A172 (cell line): ENCODE measurements at regions not wholly inside any gene's neighbourhood (a gene's known extent, or its start where the extent isn't known, plus 50 kb on each side); places are given as distances from the start of the nearest gene placed in this dataset.
A peak's percentile ranks its signal among the peaks of the same experiment; 100 is the strongest.
"Not testable (repeated sequence)": the region's sequence is repeated elsewhere in the genome, so short reads cannot be mapped to it uniquely, and the experiment has no call there.

Experiments used
- DNase-seq: peaks from one replicate; pipeline ENCODE4 v3.0.0-alpha.2; 2015; ENCODE audit warnings: low spot score

DNA sequence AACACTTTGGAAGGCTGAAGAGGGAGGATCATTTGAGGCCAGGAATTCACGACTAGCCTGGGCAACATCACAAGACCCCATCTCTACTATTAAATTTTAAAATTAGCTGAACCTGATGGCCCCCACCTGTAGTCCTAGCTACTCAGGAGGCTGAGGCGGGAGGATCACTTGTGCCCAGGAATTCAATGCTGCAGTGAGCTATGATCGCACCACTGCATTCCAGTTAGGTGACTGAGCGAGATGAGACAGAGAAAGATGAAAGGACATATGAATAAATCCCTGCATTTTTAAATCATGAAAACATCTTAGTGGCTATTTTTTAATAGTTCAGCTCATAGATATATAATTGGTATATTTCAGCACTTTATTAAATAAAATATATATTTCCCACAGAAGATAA is 93.8 kb downstream of the GPR63 start:
- no peak for DNase-seq

DNA sequence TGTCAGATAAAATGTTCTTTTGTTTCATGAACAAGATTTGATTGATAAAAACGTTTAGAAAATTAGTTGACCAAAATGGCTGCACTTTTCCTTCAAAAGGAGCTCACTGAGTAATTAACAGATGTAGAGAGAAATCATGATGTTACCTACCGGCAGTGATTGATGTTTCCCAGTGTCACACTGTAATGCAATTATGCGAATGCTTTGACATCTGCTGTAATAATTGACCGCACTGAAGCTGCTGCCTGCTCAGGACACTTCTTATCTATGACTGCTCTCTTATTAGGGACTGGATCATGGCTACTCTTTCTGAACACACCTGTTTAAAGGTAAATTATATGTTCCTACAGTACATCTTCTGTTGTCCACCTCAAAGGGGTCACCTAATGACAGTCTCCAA is 94.6 kb downstream of the GPR63 start:
- no peak for DNase-seq

GRCh38 chr6:96735332-96735731 is 101.9 kb downstream of the GPR63 start:
- DNase-seq, result no peak

DNA sequence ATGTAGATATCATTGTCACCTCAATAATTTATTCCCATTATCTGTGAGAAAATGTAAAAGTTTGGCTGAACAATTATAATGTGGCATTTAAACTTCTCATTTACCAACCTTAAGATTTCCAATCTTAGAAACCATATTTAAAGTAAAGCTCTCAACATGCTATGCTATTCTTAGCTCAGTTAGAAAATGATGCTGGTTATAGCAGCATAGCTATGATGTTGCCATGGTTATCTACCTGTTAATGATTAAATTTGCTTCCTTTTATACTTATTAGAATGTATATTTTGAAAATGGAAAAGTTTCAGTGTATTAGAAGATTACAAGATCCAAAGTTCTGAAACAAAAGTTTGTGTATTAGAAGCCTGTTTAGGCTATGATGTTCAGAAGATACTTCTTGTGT is 110.1 kb downstream of the GPR63 start:
- DNase-seq, result no peak

GRCh38 chr6:96725296-96725695 is 112.0 kb downstream of the GPR63 start:
- DNase-seq, result no peak

GRCh38 chr6:96724641-96725040 is 112.6 kb downstream of the GPR63 start:
- no peak for DNase-seq

DNA sequence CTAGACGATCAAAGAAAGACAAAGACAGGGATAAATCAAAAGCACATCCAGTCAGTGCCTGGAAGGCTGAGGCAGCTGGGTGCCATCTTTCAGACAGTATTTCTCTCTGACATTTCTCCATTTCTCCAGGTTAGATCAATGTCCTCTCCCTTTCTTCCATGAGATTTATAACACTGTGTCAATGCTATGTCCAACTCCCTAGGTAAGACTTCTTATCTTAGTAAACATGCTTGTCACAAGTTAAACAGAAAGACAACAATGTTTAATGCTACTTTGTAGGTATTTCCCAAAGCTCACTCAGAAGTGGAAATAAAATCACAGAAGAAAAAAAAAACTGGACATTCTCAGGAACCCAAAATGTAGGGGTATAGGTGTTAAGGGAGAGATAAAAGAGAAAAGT is 113.9 kb downstream of the GPR63 start:
- no peak for DNase-seq

GRCh38 chr6:96721227-96721626 is 116.0 kb downstream of the GPR63 start:
- peak; percentile 1 for DNase-seq

DNA sequence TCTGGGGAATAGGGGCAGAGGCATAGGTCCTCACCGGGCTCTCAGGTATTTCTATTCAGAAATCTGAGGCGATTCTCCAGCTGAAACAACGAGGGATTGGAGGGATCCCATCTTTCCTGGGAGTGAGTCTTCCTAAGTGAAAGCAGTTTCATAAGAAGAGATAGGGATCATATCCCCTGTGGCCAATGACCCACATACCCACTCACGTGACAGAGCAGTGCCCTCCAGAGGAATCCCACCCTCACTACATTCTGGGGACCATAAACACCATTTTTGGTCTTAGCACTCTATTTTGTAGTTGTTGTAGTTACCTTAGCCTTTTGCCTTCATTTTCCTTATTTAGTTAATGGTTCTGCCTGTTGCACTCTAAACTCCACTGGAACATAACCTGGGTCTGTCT is 121.1 kb downstream of the GPR63 start:
- DNase-seq, result no peak

DNA sequence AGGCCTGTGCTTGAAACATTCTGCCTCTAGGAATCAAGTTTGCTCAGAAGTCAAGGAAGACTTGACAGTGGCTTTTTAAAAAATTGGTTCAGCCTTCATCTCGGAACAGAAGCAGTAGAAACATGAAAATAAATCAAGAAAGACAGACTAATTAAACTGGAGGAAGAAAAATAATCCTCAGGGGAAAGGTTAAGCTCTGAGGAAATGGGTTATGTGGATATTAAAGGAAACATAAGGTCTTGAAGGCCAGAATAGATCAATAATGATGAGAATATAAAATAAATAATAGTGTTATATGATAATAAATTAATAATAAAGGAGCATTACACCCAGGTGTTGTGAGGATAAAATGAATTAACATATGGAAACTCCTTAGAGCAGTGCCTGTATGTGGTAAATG is 121.7 kb downstream of the GPR63 start:
- no peak for DNase-seq

GRCh38 chr6:96704713-96705112 is 132.6 kb downstream of the GPR63 start:
- DNase-seq, result no peak

- no peak for DNase-seq
Measured at GRCh38 chr6:96702626-96703025, 134.7 kb downstream of the GPR63 start.

GRCh38 chr6:96700915-96701314 is 136.4 kb downstream of the GPR63 start:
- no peak for DNase-seq

GRCh38 chr6:96694429-96694828 is 131.5 kb downstream of the FHL5 start:
- not testable (repeated sequence) for DNase-seq

GRCh38 chr6:96687121-96687520 is 124.2 kb downstream of the FHL5 start:
- DNase-seq, result no peak

DNA sequence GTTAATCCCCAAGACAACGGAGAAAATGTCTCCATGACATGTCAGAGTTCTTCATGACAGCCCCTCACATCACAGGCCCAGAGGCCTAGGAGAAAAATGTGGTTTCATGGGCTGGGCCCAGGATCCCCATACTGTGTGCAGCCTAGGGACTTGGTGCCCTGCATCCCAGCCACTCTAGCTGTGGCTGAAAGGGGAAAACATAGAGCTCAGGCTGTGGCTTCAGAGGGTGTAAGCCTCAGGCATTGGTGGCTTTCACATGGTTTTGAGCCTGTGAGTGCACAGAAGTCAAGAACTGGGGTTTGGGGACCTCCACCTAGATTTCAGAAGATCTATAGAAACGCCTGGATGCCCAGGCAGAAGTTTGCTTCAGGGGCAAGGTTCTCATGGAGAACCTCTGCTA is 122.8 kb downstream of the FHL5 start:
- DNase-seq, result no peak

GRCh38 chr6:96683819-96684528 is 121.0 kb downstream of the FHL5 start:
- no peak for DNase-seq

GRCh38 chr6:96682017-96682416 is 119.1 kb downstream of the FHL5 start:
- no peak for DNase-seq

- no peak for DNase-seq
Measured at GRCh38 chr6:96675597-96675996, 112.7 kb downstream of the FHL5 start.
